ENCODE measurements at regions not wholly inside any gene's neighbourhood (a gene's known extent, or its start where the extent isn't known, plus 50 kb on each side); places are given as distances from the start of the nearest gene placed in this dataset.

DNA sequence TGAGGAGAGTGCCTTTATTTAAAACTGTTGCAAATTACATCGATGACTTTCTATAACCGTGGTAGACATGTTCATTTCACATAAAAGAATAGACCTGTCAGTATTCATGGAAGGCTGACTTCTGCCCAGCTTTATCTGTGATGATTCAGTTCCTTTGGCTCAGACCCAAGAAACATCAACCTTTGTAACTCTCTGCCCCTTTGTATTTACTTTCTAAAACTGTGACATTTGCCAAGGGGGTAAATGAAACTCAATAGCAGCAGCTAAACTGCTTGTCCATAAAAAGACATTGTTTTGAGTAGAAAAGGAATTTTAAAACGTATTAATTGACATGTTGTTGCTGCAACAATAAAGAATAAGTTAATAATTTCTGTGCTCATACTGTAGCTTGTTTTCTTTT, 137.8 kb upstream of the ANKH start:
- TF ChIP-seq, protein P1, sequence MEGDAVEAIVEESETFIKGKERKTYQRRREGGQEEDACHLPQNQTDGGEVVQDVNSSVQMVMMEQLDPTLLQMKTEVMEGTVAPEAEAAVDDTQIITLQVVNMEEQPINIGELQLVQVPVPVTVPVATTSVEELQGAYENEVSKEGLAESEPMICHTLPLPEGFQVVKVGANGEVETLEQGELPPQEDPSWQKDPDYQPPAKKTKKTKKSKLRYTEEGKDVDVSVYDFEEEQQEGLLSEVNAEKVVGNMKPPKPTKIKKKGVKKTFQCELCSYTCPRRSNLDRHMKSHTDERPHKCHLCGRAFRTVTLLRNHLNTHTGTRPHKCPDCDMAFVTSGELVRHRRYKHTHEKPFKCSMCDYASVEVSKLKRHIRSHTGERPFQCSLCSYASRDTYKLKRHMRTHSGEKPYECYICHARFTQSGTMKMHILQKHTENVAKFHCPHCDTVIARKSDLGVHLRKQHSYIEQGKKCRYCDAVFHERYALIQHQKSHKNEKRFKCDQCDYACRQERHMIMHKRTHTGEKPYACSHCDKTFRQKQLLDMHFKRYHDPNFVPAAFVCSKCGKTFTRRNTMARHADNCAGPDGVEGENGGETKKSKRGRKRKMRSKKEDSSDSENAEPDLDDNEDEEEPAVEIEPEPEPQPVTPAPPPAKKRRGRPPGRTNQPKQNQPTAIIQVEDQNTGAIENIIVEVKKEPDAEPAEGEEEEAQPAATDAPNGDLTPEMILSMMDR (IDR thresholded peaks at IDR 0.05; ENCODE audit: low read depth, low read length) = no peak
- TF ChIP-seq EZH2phosphoT487 (IDR thresholded peaks at IDR 0.05; ENCODE audit: low read depth) = no peak

All from OCI-LY3 (cell line).